ENCODE measurements at regions not wholly inside any gene's neighbourhood (a gene's known extent, or its start where the extent isn't known, plus 50 kb on each side); places are given as distances from the start of the nearest gene placed in this dataset.
A peak's percentile ranks its signal among the peaks of the same experiment; 100 is the strongest.

- TF ChIP-seq, protein P1, sequence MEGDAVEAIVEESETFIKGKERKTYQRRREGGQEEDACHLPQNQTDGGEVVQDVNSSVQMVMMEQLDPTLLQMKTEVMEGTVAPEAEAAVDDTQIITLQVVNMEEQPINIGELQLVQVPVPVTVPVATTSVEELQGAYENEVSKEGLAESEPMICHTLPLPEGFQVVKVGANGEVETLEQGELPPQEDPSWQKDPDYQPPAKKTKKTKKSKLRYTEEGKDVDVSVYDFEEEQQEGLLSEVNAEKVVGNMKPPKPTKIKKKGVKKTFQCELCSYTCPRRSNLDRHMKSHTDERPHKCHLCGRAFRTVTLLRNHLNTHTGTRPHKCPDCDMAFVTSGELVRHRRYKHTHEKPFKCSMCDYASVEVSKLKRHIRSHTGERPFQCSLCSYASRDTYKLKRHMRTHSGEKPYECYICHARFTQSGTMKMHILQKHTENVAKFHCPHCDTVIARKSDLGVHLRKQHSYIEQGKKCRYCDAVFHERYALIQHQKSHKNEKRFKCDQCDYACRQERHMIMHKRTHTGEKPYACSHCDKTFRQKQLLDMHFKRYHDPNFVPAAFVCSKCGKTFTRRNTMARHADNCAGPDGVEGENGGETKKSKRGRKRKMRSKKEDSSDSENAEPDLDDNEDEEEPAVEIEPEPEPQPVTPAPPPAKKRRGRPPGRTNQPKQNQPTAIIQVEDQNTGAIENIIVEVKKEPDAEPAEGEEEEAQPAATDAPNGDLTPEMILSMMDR (IDR thresholded peaks at IDR 0.05; ENCODE audit: control extremely low read depth, extremely low read depth, low read depth, missing control alignments): no peak
- ChIA-PET POLR2A (no interaction called here), CTCF (interaction anchor here (0.8 to 4.5 kb wide), 6 partner anchors 10 to 98 kb away, joined by 3 to 14 read pairs (median 4); no protein-coding TSS in a partner anchor)
- DNase-seq (ENCODE audit: extremely low spot score): no peak
Observed at GRCh38 chr21:34022627-34023335, 50.6 kb upstream of the MRPS6 start.

DNA sequence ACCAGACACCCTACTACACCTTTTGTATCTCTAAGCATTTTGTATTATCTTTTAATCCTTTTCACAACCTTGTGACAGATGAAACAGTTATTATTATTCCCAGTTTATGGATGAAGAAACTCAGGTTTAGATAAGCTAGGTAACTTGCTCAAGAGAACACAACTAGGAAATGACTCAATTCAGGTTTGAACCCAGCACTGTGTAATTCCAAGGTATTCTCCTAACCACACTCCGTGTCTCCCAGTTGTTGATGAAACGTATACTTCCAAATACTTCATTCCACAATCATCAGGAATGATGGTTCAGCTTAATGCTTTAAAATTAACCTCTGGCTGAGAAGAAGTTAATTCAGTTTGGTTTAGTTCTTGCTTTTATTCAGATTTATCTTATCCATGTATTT is 51.7 kb upstream of the MRPS6 start:
- no peak for DNase-seq (ENCODE audit: extremely low spot score)
- ChIA-PET CTCF (interaction anchor here (0.8 to 4.5 kb wide), 3 partner anchors 13 to 97 kb away, joined by 3 to 14 read pairs (median 8); no protein-coding TSS in a partner anchor), POLR2A (no interaction called here)
- TF ChIP-seq, protein P1 (IDR thresholded peaks at IDR 0.05; ENCODE audit: control extremely low read depth, extremely low read depth, low read depth, missing control alignments): no peak

- no peak for DNase-seq (ENCODE audit: extremely low spot score)
- POLR2A ChIA-PET: no interaction called here
- TF ChIP-seq, protein P1 (IDR thresholded peaks at IDR 0.05; ENCODE audit: control extremely low read depth, extremely low read depth, low read depth, missing control alignments): no peak
- CTCF ChIA-PET: interaction anchor here (1.2 to 4.5 kb wide), 7 partner anchors 13 to 327 kb away, joined by 3 to 14 read pairs (median 5); no protein-coding TSS in a partner anchor
Observed at GRCh38 chr21:34020983-34021553, 52.3 kb upstream of the MRPS6 start.

DNA sequence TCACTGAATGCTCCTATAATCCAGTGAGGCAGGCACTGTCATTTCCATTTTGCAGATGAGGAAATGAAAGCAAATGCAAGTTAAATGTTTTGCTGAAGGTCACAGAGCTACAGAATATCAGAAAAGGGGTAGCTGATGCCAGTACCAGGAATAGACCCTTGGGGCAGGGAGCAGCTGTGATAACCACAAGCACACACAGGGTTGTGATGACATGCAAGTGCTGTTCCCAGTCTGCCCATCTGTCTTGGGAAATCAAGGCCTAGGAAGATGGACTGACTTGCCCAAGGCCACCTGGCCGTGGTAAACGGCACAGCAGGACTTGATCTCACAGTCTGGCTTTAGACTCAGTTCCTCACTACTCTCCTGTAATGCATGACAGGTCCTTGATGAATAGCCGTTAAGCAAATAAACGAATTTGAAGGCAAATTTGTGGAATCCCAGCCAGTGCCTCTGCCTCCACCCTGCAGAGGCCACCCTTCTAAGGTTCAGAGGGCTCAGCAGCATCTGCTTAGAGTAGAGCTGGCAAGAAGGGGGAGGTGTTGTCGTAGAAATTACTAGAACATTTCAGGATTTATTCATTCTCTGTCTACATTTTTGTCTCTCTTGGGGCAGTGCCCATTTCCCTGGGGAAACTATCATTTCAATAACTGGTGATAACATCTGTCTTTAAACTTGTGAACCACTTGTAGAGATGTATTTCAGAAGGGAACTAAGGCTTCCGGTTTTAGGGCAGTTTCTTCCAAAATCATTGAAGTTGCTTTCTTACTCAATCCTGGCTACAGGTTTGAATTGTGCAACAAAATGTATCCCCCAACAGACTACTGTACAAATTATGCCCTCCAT is 53.2 kb upstream of the MRPS6 start:
- POLR2A ChIA-PET: interaction anchor here (1.0 kb wide), 1 partner anchor 54 kb away, joined by 5 read pairs; no protein-coding TSS in a partner anchor
- peak; percentile 25 for DNase-seq (ENCODE audit: extremely low spot score)
- CTCF ChIA-PET: interaction anchor here (1.2 to 4.5 kb wide), 10 partner anchors 10 to 328 kb away, joined by 3 to 14 read pairs (median 4); no protein-coding TSS in a partner anchor
- TF ChIP-seq, protein P1 (IDR thresholded peaks at IDR 0.05; ENCODE audit: control extremely low read depth, extremely low read depth, low read depth, missing control alignments): peak; percentile 9

GRCh38 chr21:34019402-34019801 is 54.0 kb upstream of the MRPS6 start:
- POLR2A ChIA-PET: interaction anchor here (1.0 kb wide), 1 partner anchor 55 kb away, joined by 5 read pairs; no protein-coding TSS in a partner anchor
- no peak for DNase-seq (ENCODE audit: extremely low spot score)
- CTCF ChIA-PET: interaction anchor here (1.2 to 4.5 kb wide), 10 partner anchors 11 to 329 kb away, joined by 3 to 14 read pairs (median 4); no protein-coding TSS in a partner anchor
- TF ChIP-seq, protein P1 (IDR thresholded peaks at IDR 0.05; ENCODE audit: control extremely low read depth, extremely low read depth, low read depth, missing control alignments): no peak

DNA sequence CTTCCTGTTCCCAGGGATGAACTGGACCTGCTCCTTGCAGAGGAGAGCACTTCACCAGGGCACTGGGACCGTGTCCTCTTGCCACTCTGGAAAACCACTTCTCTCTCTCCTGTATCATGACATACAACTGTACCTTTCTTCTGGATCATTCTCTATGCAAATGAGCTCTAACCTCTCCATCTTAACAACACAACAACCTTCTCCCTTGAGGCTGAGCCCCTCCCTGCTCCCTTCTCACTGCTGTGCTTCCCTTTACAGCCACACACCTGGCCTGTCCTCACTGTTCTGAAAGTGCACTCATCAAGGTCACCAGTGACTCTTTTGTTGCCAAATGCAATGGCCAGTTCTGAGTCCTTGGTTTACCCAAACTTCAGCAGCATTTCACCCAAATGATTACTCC is 54.5 kb upstream of the MRPS6 start:
- DNase-seq (ENCODE audit: extremely low spot score): no peak
- POLR2A ChIA-PET: no interaction called here
- TF ChIP-seq, protein P1 (IDR thresholded peaks at IDR 0.05; ENCODE audit: control extremely low read depth, extremely low read depth, low read depth, missing control alignments): no peak
- CTCF ChIA-PET: interaction anchor here (1.2 to 4.5 kb wide), 6 partner anchors 11 to 94 kb away, joined by 3 to 14 read pairs (median 4); no protein-coding TSS in a partner anchor
